Left lung (tissue), 4 donors: ENCODE measurements at regions not wholly inside any gene's neighbourhood (a gene's known extent, or its start where the extent isn't known, plus 50 kb on each side); places are given as distances from the start of the nearest gene placed in this dataset.
A peak's percentile ranks its signal among the peaks of the same experiment; 100 is the strongest.

ENCODE experiments used
- ATAC-seq: fragments of 200-7000 bp; cut with Tn5 transposase; one replicate; pipeline ENCODE4 v1.9.1; 2020; ENCODE audit warnings: moderate library complexity
- DNase-seq, 4 donors: peaks; one replicate each; pipeline ENCODE4 v3.0.0-alpha.2; 2013 to 2020
- H3K27ac ChIP-seq, 2 donors: fragments of 200-600 bp; sonication (generic) in 1 of 2; one replicate each; pipeline versions ENCODE4 v1.5.0 to v1.8.0; 2020 to 2021
- H3K27me3 ChIP-seq, 2 donors: fragments of 200-600 bp; sonication (generic) in 1 of 2; one replicate each; pipeline versions ENCODE4 v1.5.0 to v1.8.0; 2020 to 2021
- H3K36me3 ChIP-seq, 2 donors: fragments of 200-600 bp; sonication (generic) in 1 of 2; one replicate each; pipeline versions ENCODE4 v1.5.0 to v1.8.0; 2020 to 2021
- H3K4me1 ChIP-seq, 2 donors: fragments of 200-600 bp; one replicate each; pipeline ENCODE4 v1.8.0; 2021
- H3K4me3 ChIP-seq, 2 donors: fragments of 200-600 bp; sonication (generic) in 1 of 2; one replicate each; pipeline versions ENCODE4 v1.5.0 to v1.8.0; 2020 to 2021; ENCODE audit warnings: mild to moderate bottlenecking in 1 of 2
- H3K9me3 ChIP-seq, 2 donors: fragments of 200-600 bp; sonication (generic) in 1 of 2; one replicate each; pipeline versions ENCODE4 v1.5.0 to v1.8.0; 2020 to 2021
- intact Hi-C, 2 donors: fragments of 100-400 bp; cut with DNase I; formaldehyde crosslinking; loops; one replicate each; pipeline versions ENCODE4 v1.11.2 to v1.14.2; 2022
- TF ChIP-seq, protein P1 (sequence below), 2 donors: fragments of 200-600 bp; sonication (generic) in 1 of 2; IDR thresholded peaks; one replicate each; pipeline versions ENCODE4 v1.5.0 to v1.8.0; 2021; ENCODE audit warnings: antibody characterized with exemption in 2 of 2
- donor health status: DM: no; HTN: yes; CAD: no.
- donor health status: DM: no; HTN: no; CAD: no.

DNA sequence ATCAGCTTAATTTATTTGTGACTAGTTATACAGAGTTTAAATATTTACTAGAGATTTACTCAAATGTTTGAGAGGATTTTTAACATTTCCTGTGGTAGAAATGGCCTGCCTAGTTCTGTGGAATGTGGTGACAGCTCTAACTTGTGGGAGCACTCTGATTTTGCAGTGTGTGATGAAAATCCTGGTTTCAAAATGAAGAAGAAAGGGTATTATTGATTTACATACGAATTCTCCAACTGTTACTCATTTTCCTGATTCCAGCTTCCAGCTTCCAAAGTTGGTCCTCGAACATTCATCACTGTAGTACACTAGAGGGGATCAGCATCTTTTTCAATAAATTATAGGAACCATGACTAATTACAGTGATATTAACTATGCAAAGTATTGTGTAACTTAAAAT lies 462.7 kb upstream of the PKN2 start:
- no peaks in the 10 kb centered on the region for H3K4me1 ChIP-seq
- no peak for ATAC-seq
- TF ChIP-seq, protein P1, sequence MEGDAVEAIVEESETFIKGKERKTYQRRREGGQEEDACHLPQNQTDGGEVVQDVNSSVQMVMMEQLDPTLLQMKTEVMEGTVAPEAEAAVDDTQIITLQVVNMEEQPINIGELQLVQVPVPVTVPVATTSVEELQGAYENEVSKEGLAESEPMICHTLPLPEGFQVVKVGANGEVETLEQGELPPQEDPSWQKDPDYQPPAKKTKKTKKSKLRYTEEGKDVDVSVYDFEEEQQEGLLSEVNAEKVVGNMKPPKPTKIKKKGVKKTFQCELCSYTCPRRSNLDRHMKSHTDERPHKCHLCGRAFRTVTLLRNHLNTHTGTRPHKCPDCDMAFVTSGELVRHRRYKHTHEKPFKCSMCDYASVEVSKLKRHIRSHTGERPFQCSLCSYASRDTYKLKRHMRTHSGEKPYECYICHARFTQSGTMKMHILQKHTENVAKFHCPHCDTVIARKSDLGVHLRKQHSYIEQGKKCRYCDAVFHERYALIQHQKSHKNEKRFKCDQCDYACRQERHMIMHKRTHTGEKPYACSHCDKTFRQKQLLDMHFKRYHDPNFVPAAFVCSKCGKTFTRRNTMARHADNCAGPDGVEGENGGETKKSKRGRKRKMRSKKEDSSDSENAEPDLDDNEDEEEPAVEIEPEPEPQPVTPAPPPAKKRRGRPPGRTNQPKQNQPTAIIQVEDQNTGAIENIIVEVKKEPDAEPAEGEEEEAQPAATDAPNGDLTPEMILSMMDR (IDR thresholded peaks at IDR 0.05): no peak
- DNase-seq: no peak
- no peaks in the 10 kb centered on the region for H3K36me3 ChIP-seq
- intact Hi-C loops: no loop called here
- no peaks in the 10 kb centered on the region for H3K27me3 ChIP-seq
- no peak overlapping the region for H3K27ac ChIP-seq
- no peak overlapping the region for H3K4me3 ChIP-seq
- no peaks in the 10 kb centered on the region for H3K9me3 ChIP-seq

DNA sequence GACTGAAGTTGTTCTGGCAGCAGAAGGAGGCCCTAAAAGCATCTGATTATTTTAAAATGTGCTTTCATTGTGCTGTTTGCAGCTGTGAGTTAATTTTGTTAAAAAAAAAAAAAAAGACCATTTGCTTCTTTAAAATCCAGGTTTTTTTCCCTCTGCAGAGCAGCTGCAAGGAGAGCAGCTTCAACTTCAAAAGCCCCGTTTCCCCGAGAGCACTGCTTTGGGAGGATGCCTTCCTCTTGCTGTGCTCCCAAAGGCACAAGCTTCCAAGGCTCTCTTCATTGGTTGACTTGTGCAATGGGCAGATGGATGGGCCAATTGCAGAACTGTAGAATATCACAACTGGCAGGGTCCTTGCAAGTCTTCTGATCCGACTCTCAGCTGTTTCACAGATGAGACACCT lies 459.2 kb upstream of the PKN2 start:
- Histone ChIP-seq H3K9me3 (no peaks in the 10 kb centered on the region), H3K36me3 (no peaks in the 10 kb centered on the region), H3K4me1 (no peaks in the 10 kb centered on the region), H3K27me3 (no peaks in the 10 kb centered on the region), H3K27ac (no peak overlapping the region), H3K4me3 (no peak overlapping the region)
- DNase-seq (no peak), ATAC-seq (no peak)
- TF ChIP-seq, protein P1 (IDR thresholded peaks at IDR 0.05): no peak
- intact Hi-C loops: no loop called here

DNA sequence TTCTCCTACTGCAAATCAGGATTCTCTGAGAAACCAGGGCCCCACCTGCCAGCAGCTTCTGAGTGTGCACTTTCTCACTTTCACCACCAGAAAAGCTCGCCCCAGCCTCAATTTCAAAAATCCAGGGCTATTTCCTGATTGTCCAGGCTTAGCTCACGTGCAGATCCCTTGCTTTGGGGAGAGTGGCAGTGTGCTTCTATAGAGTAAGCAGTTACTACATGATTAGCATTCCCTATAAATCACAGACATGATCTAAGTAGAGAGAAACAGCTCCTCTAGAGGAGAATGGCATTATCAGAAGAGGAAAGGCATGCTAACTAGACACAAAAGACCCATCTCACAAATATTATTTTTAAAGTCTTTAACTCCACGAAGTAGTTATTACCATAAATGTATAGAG lies 456.0 kb upstream of the PKN2 start:
- H3K27me3 ChIP-seq: no peaks in the 10 kb centered on the region
- H3K27ac ChIP-seq: no peak overlapping the region
- no peaks in the 10 kb centered on the region for H3K36me3 ChIP-seq
- DNase-seq: no peak
- no peaks in the 10 kb centered on the region for H3K4me1 ChIP-seq
- no peak overlapping the region for H3K4me3 ChIP-seq
- no peak for ATAC-seq
- H3K9me3 ChIP-seq: no peaks in the 10 kb centered on the region
- intact Hi-C loops: no loop called here
- TF ChIP-seq, protein P1 (IDR thresholded peaks at IDR 0.05): no peak

DNA sequence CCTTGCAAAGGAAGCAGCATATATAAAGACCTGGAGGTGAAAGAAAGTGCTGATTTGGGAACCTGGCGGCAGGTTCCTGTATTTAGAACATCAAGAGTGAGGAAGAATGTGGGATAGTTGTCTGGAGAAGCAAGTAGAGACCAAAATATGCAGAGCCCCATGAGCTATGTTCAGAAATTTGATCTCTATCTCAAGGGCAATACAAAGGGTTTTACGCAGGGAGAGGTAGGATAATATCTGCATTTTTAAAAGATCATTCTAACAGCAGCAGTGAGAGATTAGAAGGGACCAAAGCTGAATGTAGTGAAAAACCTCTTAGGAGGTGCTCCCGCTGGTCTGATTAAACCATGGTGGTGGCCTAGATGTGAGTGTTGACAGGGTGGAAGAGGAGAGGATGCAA lies 453.9 kb upstream of the PKN2 start:
- intact Hi-C loops: no loop called here
- DNase-seq: no peak
- no peaks in the 10 kb centered on the region for H3K9me3 ChIP-seq
- ATAC-seq: no peak
- H3K4me3 ChIP-seq: no peak overlapping the region
- H3K27ac ChIP-seq: no peak overlapping the region
- H3K4me1 ChIP-seq: no peaks in the 10 kb centered on the region
- TF ChIP-seq, protein P1 (IDR thresholded peaks at IDR 0.05): no peak
- no peaks in the 10 kb centered on the region for H3K36me3 ChIP-seq
- H3K27me3 ChIP-seq: no peaks in the 10 kb centered on the region

DNA sequence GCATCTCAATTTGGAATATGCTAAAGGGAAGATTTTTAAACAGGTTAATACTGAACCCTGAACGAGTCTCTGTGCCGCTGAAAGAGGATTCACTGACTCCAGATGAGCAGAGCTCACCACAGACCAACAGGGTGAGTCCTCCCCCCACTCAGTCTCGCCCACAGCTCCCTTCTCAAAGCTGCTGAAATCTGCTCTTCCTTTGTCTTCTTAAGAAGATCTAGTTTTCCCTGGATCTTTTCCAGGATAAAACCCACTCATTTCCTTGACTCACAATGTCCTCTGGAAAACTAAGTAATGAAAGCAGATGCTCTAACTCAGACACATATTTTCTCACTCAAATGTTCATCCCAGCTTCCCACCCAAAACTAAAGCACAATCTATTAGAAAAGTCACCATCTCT lies 447.0 kb upstream of the PKN2 start:
- Histone ChIP-seq H3K27me3 (no peaks in the 10 kb centered on the region), H3K27ac (no peak overlapping the region), H3K4me3 (no peak overlapping the region), H3K36me3 (no peaks in the 10 kb centered on the region), H3K4me1 (no peaks in the 10 kb centered on the region), H3K9me3 (peaks cover 0 to 13% of the 10 kb centered on the region in 2 donors)
- DNase-seq (peak in 1 of 4 donors; percentile 42), ATAC-seq (peak; percentile 53)
- intact Hi-C loops: no loop called here
- TF ChIP-seq, protein P1 (IDR thresholded peaks at IDR 0.05): no peak
